Cerebellar nuclear complex (tissue), 1 donor: ENCODE measurements at regions not wholly inside any gene's neighbourhood (a gene's known extent, or its start where the extent isn't known, plus 50 kb on each side); places are given as distances from the start of the nearest gene placed in this dataset.

Source experiments
- DNase-seq, 2 experiments: peaks; one replicate each; lab custom pipeline; 2025; lab: John Stamatoyannopoulos, UW

DNA sequence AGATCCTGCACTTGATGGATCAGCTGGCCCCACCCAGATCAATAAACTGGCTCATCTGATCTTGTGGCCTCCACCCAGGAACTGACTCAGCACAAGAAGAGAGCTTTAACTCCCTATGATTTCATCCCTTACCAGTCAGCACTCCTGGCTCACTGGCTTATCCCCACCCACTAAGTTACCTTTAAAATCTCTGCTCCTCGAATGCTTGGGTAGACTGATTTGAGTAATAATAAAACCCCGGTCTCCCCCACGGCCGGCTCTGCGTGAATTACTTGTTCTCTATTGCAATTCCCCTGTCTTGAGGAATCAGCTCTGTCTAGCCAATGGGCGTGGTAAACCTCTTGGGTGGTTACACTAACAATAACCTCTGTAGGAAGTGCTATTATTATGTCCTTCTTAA lies 83.7 kb downstream of the MBL2 start:
- no peak for DNase-seq

- no peak for DNase-seq
Measured at GRCh38 chr10:52696232-52696631, 76.4 kb downstream of the MBL2 start.

GRCh38 chr10:52701647-52702046 lies 70.9 kb downstream of the MBL2 start:
- no peak for DNase-seq

- no peak for DNase-seq
Measured at GRCh38 chr10:52703451-52703850, 69.1 kb downstream of the MBL2 start.

DNA sequence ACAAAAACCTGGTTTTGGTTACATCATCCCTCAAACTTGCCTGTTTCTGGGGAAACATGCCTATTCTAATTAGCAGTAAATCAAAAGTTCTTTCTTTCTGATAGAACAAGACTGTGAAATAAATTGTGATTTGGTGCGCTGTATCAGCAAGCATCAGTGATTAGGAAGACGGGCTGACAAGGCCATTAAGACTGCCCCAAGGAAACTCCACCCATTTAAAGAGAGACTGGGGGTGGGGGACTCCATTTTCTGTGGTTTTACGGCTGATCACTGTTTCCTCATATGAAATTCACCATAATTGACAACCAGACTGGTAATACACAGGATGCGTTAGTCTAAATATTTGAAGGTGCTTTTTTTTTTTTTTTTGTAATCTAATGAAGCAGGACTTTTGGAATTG lies 68.7 kb downstream of the MBL2 start:
- no peak for DNase-seq

DNA sequence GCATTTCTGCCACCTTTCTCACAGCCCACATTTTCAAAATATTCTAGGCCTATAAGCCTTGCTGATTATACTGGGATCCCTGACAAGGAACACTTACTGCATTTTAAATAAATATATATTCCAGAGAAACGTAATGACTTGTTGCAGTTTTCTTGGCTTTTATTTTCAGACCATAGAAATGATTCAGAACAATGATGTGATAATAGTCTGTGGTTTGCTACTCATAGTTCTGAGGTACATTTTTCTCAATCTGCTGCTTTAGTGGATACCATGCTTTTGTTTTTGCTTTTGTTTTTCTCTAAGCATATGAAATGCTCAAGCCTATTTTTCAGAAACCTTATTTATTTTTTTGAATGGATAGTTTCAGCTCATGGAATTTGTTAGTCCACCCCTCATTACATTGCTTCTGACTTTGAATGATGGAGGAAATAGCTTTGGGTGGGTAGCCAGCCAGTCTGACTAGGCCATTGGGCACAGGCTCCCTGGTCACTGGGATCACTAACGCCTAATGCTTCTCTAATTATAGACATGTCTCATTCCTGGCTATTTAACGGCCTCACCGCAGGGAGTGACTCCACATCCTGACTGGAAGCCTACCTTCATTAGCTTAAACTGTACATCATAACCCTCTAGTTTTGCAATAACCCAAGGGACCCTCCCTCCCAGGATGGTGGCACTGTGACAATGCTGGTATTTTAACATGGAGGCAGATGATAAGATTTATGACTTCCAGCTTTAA lies 66.1 kb downstream of the MBL2 start:
- no peak for DNase-seq
